ENCODE measurements at regions not wholly inside any gene's neighbourhood (a gene's known extent, or its start where the extent isn't known, plus 50 kb on each side); places are given as distances from the start of the nearest gene placed in this dataset.
"Not testable (repeated sequence)": the region's sequence is repeated elsewhere in the genome, so short reads cannot be mapped to it uniquely, and the experiment has no call there.

DNA sequence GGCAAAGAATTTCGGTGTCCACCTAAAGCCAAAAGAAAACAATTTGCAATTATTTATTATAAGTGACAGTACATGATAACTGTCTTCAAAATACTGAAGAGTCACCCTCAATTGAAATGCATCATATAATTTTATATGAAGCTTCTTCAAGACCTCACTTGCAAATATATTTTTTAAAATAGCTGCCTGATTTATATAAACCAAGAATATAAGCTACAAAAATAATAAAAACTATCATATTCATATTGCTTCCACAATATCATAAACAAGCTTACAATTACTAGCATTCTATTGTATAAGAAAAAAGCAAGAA, 144.1 kb downstream of the CETN3 start:
- TF ChIP-seq, protein P1, sequence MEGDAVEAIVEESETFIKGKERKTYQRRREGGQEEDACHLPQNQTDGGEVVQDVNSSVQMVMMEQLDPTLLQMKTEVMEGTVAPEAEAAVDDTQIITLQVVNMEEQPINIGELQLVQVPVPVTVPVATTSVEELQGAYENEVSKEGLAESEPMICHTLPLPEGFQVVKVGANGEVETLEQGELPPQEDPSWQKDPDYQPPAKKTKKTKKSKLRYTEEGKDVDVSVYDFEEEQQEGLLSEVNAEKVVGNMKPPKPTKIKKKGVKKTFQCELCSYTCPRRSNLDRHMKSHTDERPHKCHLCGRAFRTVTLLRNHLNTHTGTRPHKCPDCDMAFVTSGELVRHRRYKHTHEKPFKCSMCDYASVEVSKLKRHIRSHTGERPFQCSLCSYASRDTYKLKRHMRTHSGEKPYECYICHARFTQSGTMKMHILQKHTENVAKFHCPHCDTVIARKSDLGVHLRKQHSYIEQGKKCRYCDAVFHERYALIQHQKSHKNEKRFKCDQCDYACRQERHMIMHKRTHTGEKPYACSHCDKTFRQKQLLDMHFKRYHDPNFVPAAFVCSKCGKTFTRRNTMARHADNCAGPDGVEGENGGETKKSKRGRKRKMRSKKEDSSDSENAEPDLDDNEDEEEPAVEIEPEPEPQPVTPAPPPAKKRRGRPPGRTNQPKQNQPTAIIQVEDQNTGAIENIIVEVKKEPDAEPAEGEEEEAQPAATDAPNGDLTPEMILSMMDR (IDR thresholded peaks at IDR 0.05; ENCODE audit: insufficient read depth, low read depth, low read length, missing control alignments) = no peak
- H3K4me3 ChIP-seq (ENCODE audit: low read depth, low read length) = no peak overlapping the region
- DNase-seq (ENCODE audit: low read depth) = no peak

DNA sequence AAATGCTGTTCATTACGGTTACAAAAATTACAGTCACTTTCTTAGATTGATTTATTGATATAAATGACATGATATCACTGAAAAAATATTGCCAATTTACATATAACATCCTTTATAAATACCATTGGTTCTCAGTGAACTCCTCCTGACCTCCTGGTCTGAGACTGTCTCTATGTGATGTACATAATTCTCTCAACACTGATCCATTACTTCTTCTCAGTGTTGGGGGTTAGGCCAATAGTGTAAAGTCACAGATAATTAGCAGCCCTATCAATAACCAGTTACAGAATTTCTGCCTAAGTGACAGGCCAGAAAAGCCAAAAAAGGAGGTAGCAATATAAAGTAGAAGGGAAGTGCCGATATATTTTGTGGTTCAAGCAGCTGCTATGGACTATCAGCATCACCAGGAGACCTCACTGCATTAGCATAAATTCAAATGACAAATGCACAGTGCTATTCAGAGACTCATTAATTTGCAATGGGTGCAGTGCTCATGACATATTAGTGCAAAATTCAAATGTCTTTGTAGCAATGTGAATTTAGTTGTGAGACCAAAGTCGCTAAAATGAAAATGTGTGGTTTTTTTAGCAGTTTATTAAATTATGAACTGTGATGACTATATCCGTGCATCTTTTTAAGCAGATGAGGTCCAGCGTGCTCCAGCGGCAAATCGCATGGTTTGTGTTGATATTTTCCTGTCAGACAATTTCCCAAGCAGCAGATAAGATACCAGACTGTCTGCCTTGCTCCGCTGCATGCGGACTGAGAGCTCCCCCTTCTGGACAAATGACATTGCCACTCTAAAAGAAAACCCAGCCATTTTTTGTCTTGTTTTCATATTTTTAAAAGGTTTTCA, 144.6 kb downstream of the CETN3 start:
- peak; percentile 85 for DNase-seq (ENCODE audit: low read depth)
- no peak overlapping the region for H3K4me3 ChIP-seq (ENCODE audit: low read depth, low read length)
- TF ChIP-seq, protein P1 (IDR thresholded peaks at IDR 0.05; ENCODE audit: insufficient read depth, low read depth, low read length, missing control alignments) = peak; percentile 86

DNA sequence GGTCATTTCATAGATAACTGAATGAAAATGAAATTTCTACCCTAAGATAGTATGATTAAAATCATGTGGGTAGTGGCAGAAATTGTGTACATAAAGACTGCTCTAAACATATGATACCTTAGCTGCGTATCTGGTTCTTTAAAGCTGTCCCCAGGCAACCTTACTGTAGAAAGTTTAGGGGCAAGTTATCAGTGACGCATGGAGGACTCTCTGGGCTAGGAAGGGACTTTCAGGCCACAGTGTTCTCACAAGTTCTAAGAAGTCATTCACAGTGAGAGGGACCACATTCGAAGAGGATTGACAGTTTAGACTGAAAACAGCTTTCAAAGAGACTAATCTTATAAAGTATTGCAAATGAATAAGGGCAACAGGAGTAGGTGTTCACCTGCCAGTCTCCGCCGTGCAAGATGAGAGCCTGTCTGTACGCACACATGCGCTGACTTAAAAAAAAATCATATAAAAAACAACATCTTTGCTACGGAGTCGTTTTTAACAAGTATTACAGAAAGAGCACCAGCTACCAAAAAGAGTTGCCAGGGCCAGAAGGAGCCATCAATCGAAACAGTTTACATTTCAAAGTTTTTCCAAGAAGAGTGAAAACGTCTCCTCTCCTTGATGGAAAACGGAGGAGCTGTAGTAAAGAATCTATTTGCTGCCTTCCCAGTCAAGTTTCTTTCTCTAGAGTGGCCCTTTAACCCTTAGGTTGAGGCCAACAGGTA, 146.3 kb downstream of the CETN3 start:
- peak; percentile 10 for DNase-seq (ENCODE audit: low read depth)
- TF ChIP-seq, protein P1 (IDR thresholded peaks at IDR 0.05; ENCODE audit: insufficient read depth, low read depth, low read length, missing control alignments) = no peak
- H3K4me3 ChIP-seq (ENCODE audit: low read depth, low read length) = no peak overlapping the region

DNA sequence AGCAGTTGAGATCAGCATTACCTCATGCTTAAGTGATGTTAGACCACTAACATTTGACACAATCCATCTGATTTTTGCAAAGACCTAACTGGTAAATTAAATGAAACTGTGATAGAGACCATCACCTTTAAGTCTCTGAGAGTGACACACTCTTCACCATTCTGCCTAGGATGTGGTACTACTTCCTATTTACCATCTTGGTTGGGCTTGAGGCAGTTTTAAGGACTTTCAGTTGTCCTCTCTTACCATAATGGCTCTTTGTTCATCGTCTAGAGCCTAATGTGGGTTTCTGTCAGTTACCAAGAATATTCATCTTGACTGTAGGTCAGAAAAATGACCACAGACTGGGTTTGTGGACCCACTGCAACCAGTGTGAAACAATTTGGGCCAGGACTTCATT, 158.1 kb downstream of the CETN3 start:
- no peak for DNase-seq (ENCODE audit: low read depth)
- TF ChIP-seq, protein P1 (IDR thresholded peaks at IDR 0.05; ENCODE audit: insufficient read depth, low read depth, low read length, missing control alignments) = no peak
- H3K4me3 ChIP-seq (ENCODE audit: low read depth, low read length) = no peak overlapping the region

DNA sequence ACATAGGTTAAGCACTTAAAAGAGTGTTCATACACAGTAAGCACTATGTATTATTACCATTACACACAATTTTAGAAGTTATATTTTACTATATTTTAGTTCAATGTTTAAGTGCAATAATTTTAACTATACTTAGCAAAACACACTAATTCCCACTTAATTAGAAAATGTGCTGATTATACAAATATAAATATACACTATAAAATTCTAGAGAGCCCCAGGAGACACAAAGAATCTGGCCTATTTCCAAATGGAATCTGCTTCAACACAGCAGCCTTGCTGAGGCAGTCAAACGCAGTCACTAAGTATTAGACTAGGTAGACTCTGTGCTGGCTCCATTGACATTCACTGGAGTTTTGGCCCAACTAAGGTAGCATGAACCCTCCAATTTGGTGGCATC, 160.9 kb downstream of the CETN3 start:
- DNase-seq (ENCODE audit: low read depth) = no peak
- TF ChIP-seq, protein P1 (IDR thresholded peaks at IDR 0.05; ENCODE audit: insufficient read depth, low read depth, low read length, missing control alignments) = no peak
- no peak overlapping the region for H3K4me3 ChIP-seq (ENCODE audit: low read depth, low read length)

DNA sequence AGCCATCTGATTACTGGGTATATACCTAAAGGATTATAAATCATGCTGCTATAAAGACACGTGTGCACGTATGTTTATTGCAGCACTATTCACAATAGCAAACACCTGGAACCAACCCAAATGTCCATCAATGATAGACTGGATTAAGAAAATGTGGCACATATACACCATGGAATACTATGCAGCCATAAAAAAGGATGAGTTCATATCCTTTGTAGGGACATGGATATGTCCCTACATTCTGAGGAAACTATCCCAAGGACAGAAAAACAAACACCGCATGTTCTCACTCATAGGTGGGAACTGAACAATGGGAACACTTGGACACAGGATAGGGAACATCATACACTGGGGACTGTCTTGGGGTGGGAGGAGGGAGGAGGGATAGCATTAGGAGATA, 165.7 kb downstream of the CETN3 start:
- H3K4me3 ChIP-seq (ENCODE audit: low read depth, low read length); DNase-seq (ENCODE audit: low read depth): not testable (repeated sequence)

DNA sequence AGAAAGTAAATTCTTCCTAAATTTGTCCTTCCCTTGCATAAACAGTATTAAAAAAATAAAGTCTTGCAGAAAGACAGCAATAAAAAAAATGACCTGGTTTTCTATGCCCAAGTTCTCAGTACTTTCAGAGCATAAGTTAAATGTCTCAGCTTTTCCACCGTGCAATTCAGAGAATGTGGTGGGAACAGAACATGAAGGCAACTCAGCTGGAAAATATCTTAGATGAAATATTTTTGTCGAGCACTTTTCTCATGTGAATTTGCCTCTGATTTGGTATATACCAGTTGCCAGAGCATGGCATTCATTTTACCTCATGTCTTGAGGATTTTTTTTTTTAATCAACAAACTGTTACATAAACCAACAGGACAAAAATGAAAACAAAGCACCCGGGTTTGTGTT, 176.1 kb downstream of the CETN3 start:
- TF ChIP-seq, protein P1 (IDR thresholded peaks at IDR 0.05; ENCODE audit: insufficient read depth, low read depth, low read length, missing control alignments) = no peak
- H3K4me3 ChIP-seq (ENCODE audit: low read depth, low read length) = no peak overlapping the region
- DNase-seq (ENCODE audit: low read depth) = no peak

Measured in GM12865 (cell line).